ENCODE measurements at regions not wholly inside any gene's neighbourhood (a gene's known extent, or its start where the extent isn't known, plus 50 kb on each side); places are given as distances from the start of the nearest gene placed in this dataset.
"Not testable (repeated sequence)": the region's sequence is repeated elsewhere in the genome, so short reads cannot be mapped to it uniquely, and the experiment has no call there.

DNA sequence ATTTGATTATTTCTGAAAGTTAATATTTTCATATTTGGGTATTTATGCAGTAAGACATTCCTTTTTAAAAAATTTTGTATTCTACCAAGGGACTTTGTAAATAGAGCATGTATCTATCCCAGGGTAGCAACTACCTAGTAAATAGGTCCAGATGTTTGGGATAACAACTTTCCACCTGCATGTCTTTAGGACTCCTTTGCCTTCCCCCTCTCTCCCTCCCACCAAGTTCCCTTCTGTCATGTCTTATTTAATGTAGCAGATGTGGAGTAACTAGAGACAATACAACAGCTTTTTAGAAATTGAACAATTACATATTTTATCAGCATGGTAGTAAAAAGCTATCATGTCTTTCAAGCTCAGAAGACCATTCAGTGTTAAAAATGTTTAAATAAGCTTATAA, 821.0 kb downstream of the C4orf33 start:
- DNase-seq: no peak

DNA sequence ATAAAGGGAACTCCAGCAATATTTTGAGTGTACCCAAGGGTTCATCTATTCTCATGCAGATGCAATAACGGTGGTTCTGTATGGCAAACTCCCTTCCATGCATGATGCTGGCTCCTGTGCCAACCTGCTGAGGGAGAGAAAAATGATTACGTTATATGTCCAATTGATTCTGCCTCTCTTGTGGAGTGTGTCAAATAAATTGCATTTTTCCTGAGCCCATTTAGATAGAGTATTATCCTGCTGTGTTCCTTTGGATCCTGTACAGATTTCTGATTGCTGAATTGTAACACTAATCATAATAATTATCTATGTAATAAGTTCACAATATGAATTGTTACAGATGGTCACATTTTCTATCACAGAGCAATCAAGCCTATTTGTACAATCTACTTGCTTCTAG, 821.7 kb downstream of the C4orf33 start:
- DNase-seq: no peak

DNA sequence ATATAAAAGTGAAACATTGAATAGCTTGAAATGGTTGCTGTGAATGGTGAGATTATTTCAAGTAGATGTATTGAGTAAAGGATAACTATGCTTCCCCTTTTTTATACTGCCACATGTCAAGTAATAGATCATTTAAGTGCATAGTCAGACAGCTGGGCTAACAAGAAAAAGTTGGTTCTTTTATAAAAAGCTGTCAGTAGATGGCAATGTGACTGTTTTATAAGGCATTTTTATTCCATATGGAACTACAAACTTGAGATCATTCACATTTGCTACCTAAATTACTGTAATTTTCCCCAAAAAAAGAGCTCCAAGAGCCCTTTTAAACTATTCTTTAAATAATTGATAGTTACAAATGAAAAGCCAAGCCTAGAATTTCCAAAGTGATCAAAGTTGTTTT, 831.0 kb downstream of the C4orf33 start:
- DNase-seq: no peak

DNA sequence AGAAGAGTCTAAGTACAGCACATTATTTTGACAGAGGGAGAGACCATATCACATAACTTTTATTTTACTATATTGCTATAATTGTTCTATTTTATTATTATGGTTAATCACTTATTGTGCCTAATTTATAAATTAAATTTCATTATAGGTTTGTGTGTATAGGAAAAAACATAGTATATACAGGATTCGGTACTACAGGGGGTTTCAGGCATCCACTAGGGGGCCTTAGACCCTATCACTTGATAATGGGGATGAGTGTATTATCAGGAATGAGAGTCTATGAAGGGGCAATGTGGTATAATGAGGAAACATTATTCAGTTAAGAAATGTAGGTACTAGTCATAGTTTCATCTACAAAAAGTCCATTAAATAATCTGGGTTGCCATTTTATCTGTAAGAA, 833.1 kb downstream of the C4orf33 start:
- no peak for DNase-seq

DNA sequence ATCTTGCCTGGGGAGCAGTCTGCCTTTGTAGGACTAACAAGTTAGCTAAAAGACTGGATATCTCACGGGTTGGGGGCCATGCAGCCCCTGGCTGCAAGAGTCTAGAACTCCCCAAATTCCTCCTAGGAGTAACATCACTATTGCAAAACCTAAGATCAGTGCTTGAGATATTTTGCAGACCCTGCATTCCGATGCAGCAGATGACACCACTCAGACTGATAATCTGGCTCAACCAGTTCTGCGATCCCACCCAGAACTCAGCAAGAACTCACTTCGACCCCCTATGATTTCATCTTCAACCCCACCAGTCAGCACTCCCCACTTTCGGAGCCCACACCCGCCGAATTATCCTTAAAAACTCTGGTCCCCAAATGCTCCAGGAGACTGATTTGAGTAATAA, 834.0 kb downstream of the C4orf33 start:
- no peak for DNase-seq

DNA sequence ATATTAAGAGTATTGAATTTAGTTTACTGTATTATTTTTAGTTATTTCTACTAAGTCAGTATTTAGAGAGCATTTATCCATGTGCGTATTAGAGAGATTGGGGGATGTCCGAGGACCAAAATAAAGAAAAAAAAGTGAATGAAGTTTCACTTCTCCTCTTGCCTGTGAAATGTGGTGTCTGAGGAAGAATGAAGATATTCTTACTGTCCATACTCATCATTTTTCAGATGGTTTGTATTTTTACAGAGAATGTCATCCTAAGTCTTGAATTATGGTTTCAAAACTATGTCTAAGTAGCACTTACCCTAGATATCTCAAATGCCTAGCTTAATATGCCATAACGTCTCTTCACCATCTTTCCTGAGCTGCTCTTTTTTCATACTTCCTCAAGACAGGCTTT, 854.3 kb downstream of the C4orf33 start:
- DNase-seq: no peak

DNA sequence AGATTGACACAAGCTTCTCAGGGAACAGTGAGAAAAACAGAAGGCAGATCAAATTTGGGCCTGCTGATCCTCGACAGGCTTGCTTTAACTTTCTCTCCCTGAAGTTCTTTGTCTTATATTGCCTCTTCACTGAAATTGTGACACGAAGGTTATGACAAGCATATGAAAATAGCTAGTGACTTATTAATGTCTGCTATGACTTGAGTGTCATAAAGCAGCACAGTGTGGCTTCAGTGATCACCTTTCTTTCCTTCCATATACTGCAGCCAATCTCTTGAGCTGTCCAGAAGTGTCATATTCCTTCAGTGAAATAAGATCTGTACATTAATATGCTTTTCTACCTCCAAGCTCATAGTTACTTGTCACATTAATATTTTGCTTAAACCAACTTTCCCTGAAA, 870.2 kb downstream of the C4orf33 start:
- DNase-seq: no peak

DNA sequence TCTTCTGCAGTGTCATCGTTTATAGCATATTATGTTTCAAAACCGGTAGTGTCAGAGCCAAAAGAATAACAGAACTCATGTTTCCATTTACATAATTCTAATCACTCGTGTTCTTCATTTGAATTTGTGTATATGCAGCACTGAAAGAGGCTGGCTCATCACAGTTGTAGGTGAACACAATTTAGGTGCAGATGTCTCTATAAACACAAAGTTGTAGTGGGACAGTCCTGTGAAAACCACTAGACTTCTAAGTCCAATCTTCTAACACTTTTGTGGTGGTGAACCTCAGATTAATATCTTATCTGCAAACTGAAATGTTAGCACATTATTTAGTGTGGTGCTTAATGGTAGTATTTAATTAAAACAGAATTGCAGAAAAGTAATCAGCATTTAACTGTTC, 872.4 kb downstream of the C4orf33 start:
- no peak for DNase-seq

DNA sequence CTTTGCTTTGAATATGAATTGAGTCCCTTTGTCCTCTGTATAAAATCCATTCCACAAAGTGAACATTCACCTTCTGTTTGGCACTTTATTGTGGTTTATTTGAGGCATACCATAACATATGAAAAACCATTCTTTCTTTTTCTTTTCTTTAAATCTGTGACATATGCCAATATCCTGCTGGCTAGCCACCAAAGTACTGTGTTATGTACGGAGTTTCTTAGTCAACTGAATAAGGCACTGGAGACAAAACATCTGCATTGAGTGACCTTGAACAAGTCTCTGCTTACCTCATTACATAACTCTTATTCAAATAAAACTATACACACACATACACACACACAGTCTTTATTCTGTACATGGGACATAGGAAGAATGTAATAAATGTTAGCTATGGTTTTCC, 872.8 kb downstream of the C4orf33 start:
- no peak for DNase-seq

DNA sequence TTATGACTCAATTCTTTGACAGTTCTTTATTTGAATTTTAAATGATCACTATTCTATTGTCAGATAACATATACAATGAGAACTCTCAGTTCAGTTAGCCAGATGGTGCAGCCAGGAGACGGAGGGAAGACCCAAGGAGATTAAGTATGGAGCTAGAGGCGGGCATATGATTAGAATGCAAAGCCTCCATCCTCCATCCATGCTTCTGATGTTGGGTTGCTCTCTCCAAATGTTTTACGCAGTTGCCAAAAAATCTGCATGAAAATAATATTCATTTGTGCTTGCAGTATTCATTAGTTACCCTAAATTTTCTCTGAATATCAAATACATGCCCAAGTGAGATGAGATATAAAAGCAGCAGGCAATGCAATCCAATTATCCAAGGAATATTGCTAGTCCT, 874.8 kb downstream of the C4orf33 start:
- no peak for DNase-seq

DNA sequence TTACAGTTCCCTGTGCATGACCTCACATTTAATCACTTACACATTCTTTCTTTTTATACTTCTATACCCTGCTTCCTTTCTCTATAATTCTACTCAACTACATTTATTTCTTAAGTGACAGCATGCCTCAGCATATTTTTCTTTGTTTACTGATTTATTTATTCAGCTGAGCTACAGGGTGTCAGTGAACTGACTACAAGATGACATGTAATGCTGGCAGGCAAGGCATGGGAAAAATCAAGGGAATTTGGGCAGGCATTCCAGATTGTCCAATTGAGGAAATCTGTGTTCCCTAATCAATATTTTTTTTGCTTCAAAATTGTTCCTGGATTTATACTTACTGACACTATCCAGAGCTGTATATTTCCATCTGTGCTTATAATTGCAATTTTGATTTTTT, 875.5 kb downstream of the C4orf33 start:
- no peak for DNase-seq

DNA sequence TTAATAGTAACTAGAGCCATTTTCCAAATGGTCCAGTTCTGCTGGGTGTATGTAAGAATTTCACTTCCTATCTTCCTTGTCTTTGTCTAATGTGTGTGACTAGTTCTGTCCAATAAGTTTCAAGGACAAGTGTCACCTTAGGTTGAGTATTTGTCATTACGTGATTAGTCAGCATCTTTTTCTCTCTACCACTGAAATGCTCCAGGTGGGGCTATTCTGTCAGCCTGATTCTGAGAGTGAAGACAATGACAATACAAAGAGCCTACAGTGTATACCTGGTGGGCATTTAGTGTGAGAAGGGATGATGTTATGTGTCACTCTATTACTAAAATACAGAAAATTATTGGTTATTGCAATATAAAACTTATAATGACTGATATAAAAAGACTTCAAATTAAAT, 876.3 kb downstream of the C4orf33 start:
- DNase-seq: no peak

DNA sequence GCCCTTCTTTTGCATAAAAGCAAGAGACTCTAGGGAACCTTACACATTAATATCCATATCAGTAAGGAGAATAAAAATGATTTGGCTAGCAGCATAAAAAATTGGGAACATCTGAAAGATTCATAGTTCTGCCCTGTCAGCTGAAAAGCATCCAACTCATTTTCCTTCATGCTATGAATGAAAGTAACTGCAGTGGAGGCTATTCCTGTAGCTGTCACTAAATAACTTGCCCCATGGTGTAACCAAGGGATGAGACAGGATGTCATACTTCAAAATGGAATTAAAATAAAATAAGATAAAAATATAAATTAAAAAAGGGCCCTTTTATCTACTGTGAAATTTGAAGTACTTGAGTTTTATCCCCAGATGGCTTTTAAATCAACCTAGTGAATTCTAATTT, 878.8 kb downstream of the C4orf33 start:
- DNase-seq: no peak

DNA sequence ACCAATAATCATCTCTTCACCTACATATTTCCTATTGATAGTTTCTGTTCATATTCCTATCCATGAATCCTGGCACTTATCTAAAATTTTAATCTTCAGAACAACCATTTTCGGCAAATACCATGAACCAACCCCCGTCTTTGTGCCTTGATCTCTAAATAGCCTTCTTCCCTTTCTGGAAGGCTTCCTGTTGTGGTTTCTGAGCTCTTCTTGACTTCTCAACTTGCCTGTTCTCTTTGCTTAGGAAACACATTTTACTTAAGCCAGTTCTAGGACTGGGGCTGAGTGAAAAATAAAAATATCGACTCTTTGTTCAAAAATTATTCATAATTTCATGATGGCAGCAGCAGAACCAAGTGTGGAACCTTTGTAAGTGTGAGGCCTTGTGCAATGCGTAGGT, 882.4 kb downstream of the C4orf33 start:
- no peak for DNase-seq

DNA sequence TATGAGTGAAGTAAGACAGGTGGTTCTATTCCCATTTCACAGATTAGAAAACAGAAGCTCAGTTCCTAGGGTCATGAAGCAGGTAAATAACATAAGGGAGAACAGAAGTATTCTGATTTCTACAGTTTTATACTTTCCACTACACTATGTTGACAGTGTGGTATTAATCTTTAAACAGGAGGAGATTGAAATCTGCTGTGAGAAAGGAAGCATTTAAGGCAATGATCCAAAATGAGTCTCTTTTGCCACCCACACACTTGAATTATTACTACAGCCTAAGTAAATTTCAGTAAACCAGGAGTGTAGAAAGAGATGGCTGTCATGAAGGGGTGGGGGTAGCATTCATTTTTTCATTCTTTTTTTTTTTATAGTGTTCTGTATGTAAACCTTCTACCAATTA, 893.0 kb downstream of the C4orf33 start:
- DNase-seq: no peak

DNA sequence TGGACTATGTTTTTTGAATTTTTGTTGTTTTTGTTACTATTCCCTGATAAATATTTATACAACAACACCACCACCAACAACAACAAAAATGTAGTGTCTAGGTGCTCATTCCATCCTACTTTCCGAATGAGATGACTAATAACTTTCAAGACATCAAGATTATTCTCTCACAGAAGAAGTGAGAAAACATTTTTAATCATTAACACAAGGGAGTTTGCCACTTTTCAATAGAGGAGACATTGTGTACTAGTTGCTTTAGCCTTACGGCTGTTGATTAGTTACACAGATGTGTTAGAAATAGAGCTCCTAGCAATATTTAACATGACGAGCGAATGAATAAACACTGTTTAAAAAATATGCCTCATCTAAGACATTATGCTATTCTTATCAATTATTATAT, 898.8 kb downstream of the C4orf33 start:
- DNase-seq: no peak

DNA sequence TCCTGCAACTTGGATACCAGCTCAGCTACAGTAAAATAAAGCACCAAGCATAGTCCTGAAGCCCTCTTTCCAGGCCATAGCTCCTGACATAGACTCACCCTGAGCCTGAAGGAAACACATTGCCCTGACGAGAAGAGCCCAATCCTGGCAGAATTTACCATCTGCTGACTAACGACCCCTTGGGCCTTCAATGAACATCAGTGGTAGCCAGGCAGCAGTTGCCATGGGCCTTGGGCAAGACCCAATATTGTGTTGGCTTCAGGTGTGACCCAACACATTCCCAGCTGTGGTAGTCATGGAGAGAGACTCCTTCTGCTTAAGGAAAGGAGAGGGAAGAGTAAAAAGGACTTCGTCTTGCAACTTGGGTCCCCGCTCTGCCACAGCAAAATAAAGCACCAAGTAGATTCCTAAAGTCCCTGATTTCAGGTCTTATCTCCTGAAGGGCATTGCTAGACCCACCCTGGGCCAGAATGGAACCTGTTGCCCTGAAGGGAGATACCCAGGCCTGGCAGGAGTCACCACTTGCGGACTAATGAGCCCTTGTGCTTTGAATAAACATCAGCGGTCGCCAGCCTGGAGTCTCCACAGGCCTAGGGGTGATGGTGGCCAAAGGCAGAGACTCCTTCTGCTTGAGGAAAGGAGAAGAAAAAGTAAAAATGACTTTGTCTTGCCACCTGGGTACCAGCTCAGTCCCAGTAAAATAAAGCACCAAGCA, 902.6 kb downstream of the C4orf33 start:
- no peak for DNase-seq

DNA sequence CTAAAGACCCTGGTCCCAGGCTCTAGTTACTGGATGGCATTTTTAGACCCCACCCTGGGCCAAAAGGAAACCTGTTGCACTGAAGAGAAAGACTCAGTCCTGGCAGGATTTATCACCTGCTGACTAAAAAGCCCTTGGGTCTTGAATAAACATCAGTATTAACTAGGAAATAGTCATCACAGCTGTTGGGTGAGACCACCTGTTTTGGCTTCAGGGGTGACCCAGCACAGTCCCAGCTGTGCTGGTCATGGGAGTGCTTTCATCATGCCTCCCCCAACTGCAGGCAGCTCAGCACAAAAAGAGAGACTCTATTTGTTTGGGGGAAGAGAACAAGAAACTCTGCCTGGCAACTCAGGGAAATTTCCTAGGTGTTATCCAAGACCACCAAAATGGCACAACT, 903.2 kb downstream of the C4orf33 start:
- DNase-seq: no peak

DNA sequence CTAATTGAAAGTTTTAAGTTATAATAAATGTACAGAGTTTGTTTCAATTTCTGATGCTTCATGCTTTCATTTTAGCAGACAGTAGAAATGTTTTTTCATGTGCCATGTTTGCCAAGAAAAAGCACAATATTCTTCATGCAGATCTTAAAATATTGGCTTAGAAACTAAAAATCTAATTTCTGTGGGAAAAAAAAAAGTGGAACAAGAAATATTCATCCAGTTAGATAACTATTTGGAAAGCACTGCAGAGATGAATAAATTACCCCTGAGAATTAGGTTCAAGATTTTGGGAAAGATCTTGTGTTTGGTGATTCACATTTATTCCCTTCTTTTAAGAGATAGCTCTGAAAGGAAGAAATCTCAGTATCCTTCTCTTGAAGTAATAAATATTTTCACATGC, 912.5 kb downstream of the C4orf33 start:
- no peak for DNase-seq

DNA sequence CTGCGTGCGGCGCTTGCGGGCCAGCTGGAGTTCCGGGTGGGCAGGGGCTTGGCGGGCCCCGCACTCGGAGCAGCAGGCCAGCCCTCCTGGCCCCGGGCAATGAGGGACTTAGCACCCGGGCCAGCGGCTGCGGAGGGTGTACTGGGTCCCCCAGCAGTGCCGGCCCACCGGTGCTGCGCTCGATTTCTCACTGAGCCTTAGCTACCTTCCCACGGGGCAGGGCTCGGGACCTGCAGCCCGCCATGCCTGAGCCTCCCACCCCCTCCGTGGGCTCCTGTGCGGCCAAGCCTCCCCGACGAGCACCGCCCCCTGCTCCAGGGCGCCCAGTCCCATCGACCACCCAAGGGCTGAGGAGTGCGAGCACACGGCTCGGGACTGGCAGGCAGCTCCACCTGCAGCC, 916.9 kb downstream of the C4orf33 start:
- DNase-seq: not testable (repeated sequence)

DNA sequence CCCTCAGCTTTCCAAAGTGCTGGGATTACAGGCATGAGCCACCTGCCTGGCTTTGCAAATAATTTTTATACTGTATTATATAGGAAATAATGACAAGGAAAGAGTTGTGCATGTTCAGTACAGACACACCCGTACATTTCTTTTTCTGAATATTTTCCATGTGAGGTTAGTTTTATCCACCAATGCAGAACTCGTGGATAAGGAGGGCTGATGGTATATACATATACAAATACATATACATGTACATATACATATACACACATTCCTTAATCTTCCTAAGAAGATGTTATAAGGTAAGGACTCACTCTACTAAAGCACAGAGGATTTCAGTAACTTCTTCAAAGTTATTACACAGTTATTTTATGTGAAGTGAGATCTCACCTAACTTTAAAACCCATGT, 925.8 kb downstream of the C4orf33 start:
- DNase-seq: no peak

DNA sequence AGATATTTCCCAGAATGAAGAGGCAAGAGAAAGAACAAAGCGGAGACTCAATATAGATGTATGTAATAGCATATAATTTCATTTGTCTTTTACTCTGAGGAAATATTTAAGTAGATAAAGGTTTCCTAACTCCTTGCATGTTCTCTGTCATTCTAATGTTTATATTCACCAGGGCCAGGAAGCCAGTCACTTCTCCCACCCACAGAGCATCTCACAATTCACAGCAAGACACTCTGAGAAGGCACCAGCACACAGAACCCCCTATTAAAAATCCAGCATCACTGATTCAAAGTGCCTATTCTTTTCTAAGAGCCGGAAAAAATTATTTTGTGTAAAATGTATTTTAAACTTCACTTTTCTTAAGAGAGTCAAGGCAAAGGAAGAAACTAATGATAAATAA, 927.1 kb downstream of the C4orf33 start:
- no peak for DNase-seq

DNA sequence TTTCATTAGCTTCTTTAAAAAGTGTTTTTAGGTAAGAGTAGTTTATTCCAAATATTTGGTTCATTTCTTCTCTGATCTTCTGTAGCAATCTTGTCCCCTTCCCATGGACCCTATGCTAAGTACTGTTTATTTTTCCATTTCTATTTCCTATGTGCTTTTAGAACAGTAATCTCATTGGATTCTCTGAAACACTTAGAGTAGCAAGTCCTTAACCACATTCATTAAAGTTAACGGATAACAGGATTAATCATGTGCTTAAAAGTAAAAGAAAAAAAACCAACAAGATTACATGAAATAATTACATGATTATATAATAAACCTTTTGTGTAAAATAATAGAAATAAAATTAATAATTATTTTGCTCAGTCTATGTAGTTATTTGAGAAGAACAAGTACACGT, 929.7 kb downstream of the C4orf33 start:
- DNase-seq: no peak

DNA sequence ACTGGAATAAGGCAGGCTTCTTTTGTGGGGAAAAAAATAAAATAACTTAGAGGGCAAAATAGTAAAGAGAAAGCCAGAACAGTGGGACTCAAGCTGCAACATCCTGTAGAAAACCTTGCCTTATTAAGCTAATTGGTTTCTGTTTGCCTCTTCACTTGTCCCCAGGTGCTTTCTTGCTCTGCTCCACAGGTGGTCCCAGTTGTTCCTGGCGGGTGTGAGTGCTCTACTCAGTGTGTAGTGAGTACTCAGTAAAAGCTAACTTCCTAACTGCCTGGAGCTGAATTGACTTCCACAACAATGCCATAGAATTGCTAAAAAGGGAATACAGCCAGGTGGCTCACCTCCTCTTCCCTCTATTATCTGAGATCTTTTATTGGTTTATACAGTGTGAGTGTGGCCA, 930.2 kb downstream of the C4orf33 start:
- DNase-seq: no peak

DNA sequence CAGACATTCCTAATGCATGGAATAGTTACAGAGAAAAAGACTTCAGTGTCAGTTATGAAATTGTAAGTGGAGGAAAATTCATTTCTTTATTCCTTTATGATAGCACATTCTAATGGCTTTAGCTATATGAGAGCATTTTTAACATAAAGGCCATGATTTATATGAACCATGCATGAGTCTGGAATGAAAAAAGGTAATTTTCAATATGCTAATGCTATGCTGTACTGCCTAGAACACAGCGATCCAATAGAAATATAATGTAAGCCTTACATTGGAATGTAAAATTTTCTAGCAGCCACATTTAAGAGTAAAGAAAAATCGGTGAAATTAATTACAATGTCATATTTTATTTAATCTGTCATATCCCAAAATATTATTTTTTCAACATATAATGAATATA, 932.0 kb downstream of the C4orf33 start:
- no peak for DNase-seq

DNA sequence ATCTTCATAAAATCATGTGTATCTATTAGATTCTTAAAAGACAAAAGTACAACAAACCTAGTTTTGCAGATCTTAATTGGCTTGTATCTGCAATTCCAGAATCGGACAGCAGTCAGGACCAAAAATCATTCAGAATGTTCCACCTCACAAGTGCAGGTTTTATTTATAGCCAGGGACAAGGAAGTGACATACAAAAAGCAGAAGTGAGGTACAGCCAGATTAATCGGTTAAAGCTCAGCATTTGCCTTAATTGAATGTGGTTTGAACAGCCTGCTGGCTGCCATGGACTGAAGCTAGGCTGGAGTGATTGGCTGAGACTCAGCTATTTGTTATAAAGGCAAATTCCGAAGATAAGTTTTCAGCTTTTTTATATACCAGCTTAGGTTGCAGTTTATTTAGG, 932.6 kb downstream of the C4orf33 start:
- DNase-seq: no peak
